Right ventricle myocardium superior (tissue), 1 donor: ENCODE measurements at regions not wholly inside any gene's neighbourhood (a gene's known extent, or its start where the extent isn't known, plus 50 kb on each side); places are given as distances from the start of the nearest gene placed in this dataset.
A peak's percentile ranks its signal among the peaks of the same experiment; 100 is the strongest.

Experiments used
- ATAC-seq: fragments of 200-7000 bp; cut with Tn5 transposase; one replicate; pipeline ENCODE4 v1.9.1; 2020; ENCODE audit warnings: mild to moderate bottlenecking; ENCODE audit not compliant: poor library complexity
- DNase-seq: peaks from one replicate; pipeline ENCODE4 v3.0.0-alpha.2; 2020
- intact Hi-C: fragments of 100-400 bp; cut with DNase I; formaldehyde crosslinking; loops from one replicate; pipeline ENCODE4 v1.11.2; 2022
- donor health status: DM: no; HTN: yes; CAD: no; lungs with severe emphysema.

DNA sequence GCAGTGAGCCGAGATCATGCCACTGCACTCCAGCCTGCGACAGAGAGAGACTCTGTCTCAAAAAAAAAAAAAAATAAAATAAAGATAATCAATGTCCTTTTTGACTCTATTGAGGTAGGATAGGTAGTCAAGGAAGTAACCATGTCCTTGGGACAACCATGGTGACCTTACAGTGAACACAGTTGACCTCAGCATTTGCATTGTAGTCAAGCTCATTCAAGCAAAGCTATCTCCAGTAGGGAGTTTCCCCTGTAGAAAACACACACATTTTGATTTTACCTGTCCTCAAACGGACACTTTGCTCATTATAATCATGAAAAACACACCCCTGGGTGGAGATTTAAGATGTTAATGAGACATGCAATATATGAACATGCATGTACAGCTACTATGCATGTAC is 171.7 kb downstream of the KIF20B start:
- ATAC-seq = no peak
- intact Hi-C loops = no loop called here
- DNase-seq = no peak

- DNase-seq (no peak), ATAC-seq (no peak)
- intact Hi-C loops = no loop called here
Observed at GRCh38 chr10:89875557-89875956, 174.2 kb downstream of the KIF20B start.

DNA sequence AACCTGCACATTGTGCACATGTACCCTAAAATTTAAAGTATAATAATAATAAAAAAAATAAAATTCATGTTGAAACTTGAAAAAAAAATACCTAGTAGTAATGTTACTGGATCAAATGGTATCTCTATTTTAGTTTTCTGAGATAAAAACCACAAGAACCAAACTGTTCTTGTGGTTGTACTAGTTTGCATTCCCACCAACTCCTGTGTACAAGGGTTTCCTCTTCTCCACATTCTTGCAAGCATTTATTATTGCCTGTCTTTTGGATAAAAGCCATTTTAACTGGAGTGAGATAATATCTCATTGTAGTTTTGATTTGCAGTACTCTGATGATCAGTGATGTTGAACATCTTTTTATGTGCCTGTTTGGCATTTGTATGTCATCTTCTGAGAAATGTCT is 177.7 kb downstream of the KIF20B start:
- intact Hi-C loops = no loop called here
- DNase-seq (no peak), ATAC-seq (no peak)

DNA sequence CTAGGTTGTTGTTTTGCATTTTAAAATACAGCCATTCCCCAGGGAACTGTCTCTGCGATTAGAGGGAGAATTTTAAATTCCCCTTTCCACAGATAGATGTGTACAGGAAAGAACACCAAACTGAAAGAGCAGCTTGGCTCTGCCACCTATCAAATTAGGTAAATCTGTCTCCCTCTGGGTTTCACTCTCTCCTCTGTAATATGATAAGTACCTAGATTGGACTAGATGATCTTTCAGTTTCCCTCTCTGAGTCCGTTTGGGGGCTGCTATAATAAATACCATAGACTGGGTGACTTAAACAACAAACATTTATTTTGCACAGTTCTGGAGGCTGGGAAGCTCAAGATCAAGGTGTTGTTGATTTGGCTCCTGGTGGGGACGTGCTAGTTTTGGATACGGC is 186.0 kb downstream of the KIF20B start:
- ATAC-seq (no peak), DNase-seq (no peak)
- intact Hi-C loops = no loop called here

DNA sequence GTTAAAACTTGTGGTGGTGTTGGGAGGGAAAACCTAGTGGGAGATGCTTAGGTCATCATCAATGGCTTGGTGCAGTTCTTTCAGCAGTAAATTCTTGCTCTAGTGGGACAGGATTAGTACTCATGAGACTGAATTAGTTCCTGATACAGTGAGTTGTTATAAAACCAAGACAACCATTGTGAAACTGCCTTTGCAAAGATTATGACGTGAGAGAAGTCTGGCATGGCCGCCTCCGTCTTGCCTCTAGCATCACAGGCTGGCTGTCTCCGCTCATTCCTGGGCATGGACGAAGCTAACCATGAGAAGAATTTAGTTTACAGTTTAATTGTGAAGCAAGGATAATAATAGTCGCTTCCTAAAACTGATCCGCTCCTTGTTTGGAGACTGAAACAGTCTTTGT is 186.4 kb downstream of the KIF20B start:
- DNase-seq = no peak
- ATAC-seq = no peak
- intact Hi-C loops = no loop called here

GRCh38 chr10:89888321-89889070 is 187.1 kb downstream of the KIF20B start:
- ATAC-seq (peak; percentile 52), DNase-seq (no peak)
- intact Hi-C loops = no loop called here

DNA sequence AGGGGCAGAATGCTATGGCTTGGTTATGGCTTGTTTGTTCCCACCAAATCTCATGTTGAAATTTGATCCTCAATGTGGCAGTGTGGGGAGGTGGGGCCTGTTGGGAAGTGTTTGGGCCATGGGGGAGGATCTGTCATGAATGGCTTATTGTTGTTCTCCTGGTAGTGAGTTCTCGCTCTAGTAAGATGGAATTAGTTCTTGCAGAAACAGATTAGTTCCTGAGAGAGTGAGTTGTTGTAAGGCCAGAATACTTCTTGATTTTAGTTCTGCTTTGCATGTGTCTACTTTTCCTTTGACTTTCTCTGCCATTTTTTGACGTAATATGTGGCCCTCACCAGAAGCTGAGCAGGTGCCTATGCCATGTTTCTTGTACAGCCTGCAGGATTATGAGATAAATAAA is 188.2 kb downstream of the KIF20B start:
- no peak for ATAC-seq

DNA sequence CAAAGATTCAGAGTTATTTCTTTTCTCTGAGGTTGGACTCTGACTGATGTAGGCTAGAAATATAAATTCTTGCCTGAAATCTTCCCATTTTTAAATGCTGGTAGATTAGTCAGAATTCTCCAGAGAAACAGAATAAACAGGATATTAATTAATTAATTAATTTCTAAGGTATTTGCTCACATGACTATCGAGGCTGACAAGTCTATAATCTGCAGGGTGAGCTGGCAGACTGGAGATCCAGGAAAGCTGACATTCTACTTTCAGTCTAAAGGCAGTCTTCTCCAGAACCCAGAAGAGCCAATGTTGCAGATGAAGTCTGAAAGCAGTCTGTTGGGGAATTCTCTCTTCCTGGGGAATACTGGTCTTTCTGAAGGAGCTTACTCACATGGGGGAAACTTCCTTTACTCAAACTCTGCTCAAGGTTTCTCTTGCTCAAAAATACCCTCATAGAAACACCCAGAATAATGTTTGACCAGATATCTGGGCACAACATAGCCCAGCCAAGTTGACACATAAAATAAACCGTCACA is 189.7 kb downstream of the KIF20B start:
- DNase-seq (no peak), ATAC-seq (no peak)
- intact Hi-C loops = no loop called here

More for the DNA sequence above, 188.2 kb downstream of the KIF20B start:
- intact Hi-C loops = no loop called here
- DNase-seq = no peak

- intact Hi-C loops = no loop called here
- DNase-seq (no peak), ATAC-seq (no peak)
Observed at GRCh38 chr10:89894051-89894450, 192.7 kb downstream of the KIF20B start.

DNA sequence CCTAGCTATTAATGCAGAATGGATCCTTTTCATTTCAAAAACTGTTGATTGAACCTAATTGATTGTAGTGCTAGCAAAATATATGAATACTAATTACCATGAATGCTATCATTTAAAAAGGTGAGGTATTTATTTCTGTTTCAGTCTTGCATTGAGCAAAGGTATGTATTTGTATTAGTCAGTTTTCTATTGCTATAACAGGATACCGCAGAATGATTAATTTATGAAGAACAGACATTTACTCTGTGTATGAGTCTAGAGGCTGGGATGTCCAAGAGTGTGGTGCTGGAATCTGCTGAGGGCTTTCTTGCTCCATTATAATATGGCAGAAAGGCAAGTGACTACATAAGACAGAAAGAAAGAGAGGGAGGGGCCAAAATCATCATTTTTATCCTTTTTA is 199.2 kb downstream of the KIF20B start:
- no peak for ATAC-seq
- no peak for DNase-seq
- intact Hi-C loops = no loop called here

- intact Hi-C loops = no loop called here
- ATAC-seq = no peak
- no peak for DNase-seq
Observed at GRCh38 chr10:89901895-89902294, 200.5 kb downstream of the KIF20B start.

GRCh38 chr10:89904755-89905154 is 203.4 kb downstream of the KIF20B start:
- intact Hi-C loops = no loop called here
- no peak for ATAC-seq
- DNase-seq = no peak

DNA sequence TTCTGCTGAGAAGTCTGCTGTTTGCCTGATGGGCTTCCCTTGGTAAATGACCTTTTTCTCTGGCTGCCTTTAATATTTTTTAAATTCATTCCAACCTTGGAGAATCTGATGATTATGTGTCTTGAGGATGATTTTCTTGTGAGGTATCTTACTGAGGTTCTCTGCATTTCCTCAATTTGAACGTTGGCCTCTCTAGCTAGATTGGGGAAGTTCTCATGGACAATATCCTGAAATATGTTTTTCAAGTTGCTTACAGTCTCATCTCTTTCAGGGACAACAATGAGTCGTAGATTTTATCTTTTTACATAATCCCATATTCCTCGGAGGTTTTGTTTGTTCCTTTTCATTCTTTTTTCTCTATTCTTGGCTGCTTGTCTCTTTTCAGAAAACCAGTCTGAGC is 208.4 kb downstream of the KIF20B start:
- intact Hi-C loops = no loop called here
- no peak for ATAC-seq
- no peak for DNase-seq

- intact Hi-C loops = no loop called here
- DNase-seq = no peak
- no peak for ATAC-seq
Observed at GRCh38 chr10:89915021-89915420, 213.6 kb downstream of the KIF20B start.

DNA sequence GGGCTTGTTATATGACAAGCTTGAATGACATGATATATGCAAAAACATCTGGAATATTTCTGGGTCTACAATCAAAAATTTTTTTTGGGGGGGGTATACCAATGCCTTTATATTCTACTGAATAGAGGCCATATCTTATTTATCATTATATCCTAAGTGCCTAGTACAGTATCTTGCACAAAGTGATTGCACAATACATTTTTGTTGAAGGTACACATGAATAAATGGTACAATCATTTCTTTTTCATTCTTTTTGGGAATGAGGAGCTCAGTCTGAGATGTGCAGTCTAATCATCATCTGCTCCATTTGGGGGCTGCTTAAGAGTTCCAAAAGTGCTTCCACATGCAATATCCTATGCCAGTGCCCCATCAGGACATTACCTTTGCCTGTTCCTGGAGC is 214.6 kb downstream of the KIF20B start:
- ATAC-seq (no peak), DNase-seq (no peak)
- intact Hi-C loops = no loop called here

GRCh38 chr10:89916468-89917215 is 215.3 kb downstream of the KIF20B start:
- intact Hi-C loops = no loop called here
- ATAC-seq (no peak), DNase-seq (no peak)

GRCh38 chr10:89921403-89921802 is 220.0 kb downstream of the KIF20B start:
- intact Hi-C loops = no loop called here
- DNase-seq (no peak), ATAC-seq (no peak)

- DNase-seq (no peak), ATAC-seq (no peak)
- intact Hi-C loops = no loop called here
Observed at GRCh38 chr10:89923661-89924060, 222.3 kb downstream of the KIF20B start.

DNA sequence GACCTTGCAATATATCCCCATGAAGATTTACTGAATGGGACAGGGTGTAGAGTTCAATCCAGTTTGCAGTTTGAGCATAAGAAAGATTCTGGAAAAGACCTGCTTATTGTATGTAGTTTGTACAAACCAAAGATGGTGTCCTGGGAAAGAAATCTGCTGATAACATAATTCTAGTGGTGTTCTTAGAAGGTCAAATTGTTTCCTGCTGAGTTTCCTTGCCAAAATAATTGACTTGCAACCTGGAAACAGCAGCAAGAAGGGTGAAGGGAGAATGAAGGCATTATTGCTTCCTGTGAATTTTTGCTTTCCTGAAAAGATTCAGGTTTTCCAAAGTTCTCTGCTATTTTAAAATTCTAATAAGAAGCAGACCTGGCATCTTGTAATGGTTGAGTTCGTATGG is 222.9 kb downstream of the KIF20B start:
- intact Hi-C loops = no loop called here
- no peak for ATAC-seq
- no peak for DNase-seq

- DNase-seq (no peak), ATAC-seq (no peak)
- intact Hi-C loops = no loop called here
Observed at GRCh38 chr10:89926736-89927135, 225.3 kb downstream of the KIF20B start.
